Adipocyte (in vitro differentiated cells): ENCODE measurements at regions not wholly inside any gene's neighbourhood (a gene's known extent, or its start where the extent isn't known, plus 50 kb on each side); places are given as distances from the start of the nearest gene placed in this dataset.
"Not testable (repeated sequence)": the region's sequence is repeated elsewhere in the genome, so short reads cannot be mapped to it uniquely, and the experiment has no call there.

Experiments used
- DNase-seq: peaks from one replicate; pipeline ENCODE4 v3.0.0-alpha.2; 2015; ENCODE audit warnings: low read depth
- H3K27me3 ChIP-seq: replicated peaks from 2 replicates; pipeline ENCODE4 v1.7.0; 2013; ENCODE audit warnings: mild to moderate bottlenecking, low read length, moderate library complexity; ENCODE audit not compliant: control insufficient read depth, insufficient read depth
- H3K36me3 ChIP-seq: 2 replicates; pipeline ENCODE4 v1.7.0; 2013; ENCODE audit warnings: low read length, mild to moderate bottlenecking, moderate library complexity; ENCODE audit not compliant: control insufficient read depth, insufficient read depth, severe bottlenecking
- H3K4me1 ChIP-seq: 2 replicates; pipeline ENCODE4 v1.7.0; 2013; ENCODE audit warnings: mild to moderate bottlenecking, low read length, moderate library complexity; ENCODE audit not compliant: control insufficient read depth, insufficient read depth
- H3K4me3 ChIP-seq: 2 replicates; pipeline ENCODE4 v1.7.0; 2013; ENCODE audit warnings: mild to moderate bottlenecking, low read length, moderate library complexity
- H3K9ac ChIP-seq: 2 replicates; pipeline ENCODE4 v1.7.0; 2013; ENCODE audit warnings: mild to moderate bottlenecking, low read length, moderate library complexity
- H3K9me3 ChIP-seq: 2 replicates; pipeline ENCODE4 v1.7.0; 2013; ENCODE audit warnings: mild to moderate bottlenecking, low read length, moderate library complexity; ENCODE audit not compliant: control insufficient read depth

GRCh38 chr1:10947181-10947580 lies 65.3 kb upstream of the TARDBP start:
- Histone ChIP-seq H3K4me1 (peaks cover 14% of the 10 kb centered on the region), H3K9me3 (no peaks in the 10 kb centered on the region), H3K4me3 (no peak overlapping the region), H3K36me3 (no peaks in the 10 kb centered on the region), H3K9ac (no peak overlapping the region), H3K27me3 (peaks cover 62% of the 10 kb centered on the region)
- no peak for DNase-seq

DNA sequence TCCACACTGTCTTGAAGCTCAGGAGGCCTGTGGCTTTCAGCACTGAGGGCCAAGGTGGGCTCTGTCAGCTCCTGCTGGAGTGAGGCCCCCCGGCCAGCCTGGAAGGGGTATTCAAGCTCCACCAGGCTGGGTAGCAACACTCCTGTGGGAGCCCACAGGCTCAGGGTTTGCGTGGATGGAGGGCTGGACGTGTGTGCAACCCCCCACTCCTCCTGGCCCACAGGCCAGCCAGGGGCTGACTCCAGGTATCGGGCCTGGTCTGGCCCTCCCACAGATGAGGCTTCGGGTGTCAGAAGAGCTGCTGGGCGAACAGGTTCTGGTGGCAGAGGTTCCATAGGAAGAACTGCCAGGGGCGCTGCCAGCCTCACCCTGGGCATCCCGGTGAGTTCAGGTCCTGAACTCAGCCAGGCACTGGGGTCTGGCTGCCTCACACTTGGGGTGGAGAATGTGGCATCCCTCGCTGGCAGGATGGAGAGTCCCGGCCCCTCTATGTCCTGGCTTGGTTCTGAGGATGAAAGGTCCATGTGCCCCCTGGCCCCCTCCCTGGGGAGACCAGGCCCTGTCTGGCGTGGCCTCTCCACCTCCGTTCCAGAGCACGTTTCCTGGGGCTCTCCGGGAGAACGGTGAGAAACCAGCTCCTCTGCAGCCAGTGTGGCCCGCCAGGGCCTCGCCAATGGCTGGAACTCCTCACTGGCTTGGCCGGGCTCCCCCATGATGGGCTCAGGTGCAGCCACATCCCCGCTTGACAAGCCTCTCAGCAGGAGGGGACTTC lies 64.6 kb upstream of the TARDBP start:
- H3K9me3 ChIP-seq: peaks cover under 1% of the 10 kb centered on the region
- H3K27me3 ChIP-seq: peaks cover 68% of the 10 kb centered on the region
- H3K9ac ChIP-seq: no peak overlapping the region
- H3K36me3 ChIP-seq: no peaks in the 10 kb centered on the region
- peaks cover 8% of the 10 kb centered on the region for H3K4me1 ChIP-seq
- DNase-seq: no peak
- H3K4me3 ChIP-seq: no peak overlapping the region

DNA sequence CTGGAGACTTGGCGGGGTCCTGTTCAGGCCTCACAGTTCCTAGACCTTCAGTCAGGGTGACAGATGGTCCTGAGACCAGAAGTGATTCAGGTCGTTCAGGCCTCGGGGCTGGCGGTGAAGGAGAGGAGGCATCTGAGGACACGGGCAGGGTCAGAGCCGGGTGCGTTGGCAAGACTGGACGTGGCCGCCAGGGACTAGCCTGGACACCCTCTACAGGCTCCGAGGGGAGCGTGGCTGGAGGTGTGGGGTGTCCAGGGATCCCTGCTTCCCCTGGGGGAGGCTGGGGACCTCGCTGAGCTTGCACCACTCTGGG lies 64.0 kb upstream of the TARDBP start:
- no peak for DNase-seq
- Histone ChIP-seq H3K36me3 (no peaks in the 10 kb centered on the region), H3K4me3 (no peak overlapping the region), H3K9me3 (peaks cover 6% of the 10 kb centered on the region), H3K4me1 (peaks cover 8% of the 10 kb centered on the region), H3K9ac (no peak overlapping the region), H3K27me3 (peaks cover 69% of the 10 kb centered on the region)

DNA sequence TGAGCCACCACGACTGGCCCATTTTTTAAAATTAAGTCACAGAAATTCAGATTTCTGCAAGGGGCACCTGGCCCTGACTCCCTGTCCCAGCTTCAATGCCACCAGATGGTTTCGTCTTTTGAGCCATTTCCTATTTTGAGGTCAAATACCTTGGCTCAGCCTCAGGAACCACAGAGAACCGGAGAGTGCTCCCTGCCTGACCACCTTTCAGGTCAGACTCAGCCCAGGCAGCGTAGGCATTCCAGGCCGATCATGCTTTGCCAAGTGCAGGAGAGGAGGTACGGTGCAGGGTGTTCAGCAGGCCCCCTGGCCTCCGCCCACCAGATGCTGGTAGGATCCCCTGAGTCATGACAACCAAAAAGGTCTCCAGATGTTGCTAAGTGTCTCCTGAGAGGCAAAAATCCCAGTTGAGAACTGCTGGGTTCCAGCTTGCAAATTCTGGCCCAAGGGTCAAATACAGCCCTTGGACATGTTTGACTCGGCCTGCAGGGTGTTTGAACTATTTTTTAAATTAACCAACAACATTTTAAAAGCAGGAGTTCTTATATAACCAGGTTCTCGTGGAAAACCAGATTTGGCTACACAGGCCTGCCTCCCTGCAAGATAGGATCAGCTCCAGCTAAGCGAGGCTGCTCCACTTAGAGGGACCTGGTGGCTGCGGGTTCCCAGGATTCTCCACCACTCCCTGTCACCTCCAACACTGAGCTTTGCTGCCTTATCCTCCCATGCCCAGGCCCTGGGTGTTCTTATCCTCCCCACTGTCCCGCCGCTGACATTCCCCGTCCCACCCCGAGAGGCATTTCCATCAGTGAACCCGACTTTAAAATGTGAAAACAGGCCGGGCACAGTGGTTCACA lies 61.9 kb upstream of the TARDBP start:
- Histone ChIP-seq H3K4me3 (no peak overlapping the region), H3K4me1 (no peaks in the 10 kb centered on the region), H3K9ac (no peak overlapping the region), H3K27me3 (peaks cover 66% of the 10 kb centered on the region), H3K9me3 (peaks cover 12% of the 10 kb centered on the region), H3K36me3 (no peaks in the 10 kb centered on the region)
- no peak for DNase-seq

- Histone ChIP-seq H3K9me3 (peaks cover 12% of the 10 kb centered on the region), H3K27me3 (peaks cover 58% of the 10 kb centered on the region)
- H3K4me3 ChIP-seq, DNase-seq, H3K4me1 ChIP-seq, H3K9ac ChIP-seq, H3K36me3 ChIP-seq: not testable (repeated sequence)
These were observed 61.2 kb upstream of the TARDBP start for GRCh38 chr1:10951298-10951697.

DNA sequence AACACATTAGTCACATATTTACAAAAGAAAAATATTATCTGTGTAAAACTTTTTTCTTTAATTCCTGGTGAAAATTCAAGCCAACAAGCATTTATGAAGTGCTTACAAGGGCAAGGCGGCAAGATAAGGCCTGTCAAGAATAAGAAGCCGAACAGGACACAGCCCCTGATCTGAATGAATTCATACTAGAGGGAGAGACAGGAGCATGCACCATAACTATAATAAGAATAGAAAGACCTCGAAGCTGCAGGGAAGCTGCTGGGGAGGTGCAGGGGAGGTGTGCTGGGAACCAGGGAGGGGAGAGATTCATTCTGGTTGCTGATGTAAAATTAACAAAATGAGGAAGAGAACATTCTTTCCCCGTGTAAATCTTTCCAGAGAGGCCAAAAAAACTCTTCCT lies 60.5 kb upstream of the TARDBP start:
- H3K4me3 ChIP-seq: no peak overlapping the region
- H3K4me1 ChIP-seq: no peaks in the 10 kb centered on the region
- no peak overlapping the region for H3K9ac ChIP-seq
- no peak for DNase-seq
- H3K9me3 ChIP-seq: peaks cover 12% of the 10 kb centered on the region
- H3K27me3 ChIP-seq: peaks cover 55% of the 10 kb centered on the region
- H3K36me3 ChIP-seq: no peaks in the 10 kb centered on the region

DNA sequence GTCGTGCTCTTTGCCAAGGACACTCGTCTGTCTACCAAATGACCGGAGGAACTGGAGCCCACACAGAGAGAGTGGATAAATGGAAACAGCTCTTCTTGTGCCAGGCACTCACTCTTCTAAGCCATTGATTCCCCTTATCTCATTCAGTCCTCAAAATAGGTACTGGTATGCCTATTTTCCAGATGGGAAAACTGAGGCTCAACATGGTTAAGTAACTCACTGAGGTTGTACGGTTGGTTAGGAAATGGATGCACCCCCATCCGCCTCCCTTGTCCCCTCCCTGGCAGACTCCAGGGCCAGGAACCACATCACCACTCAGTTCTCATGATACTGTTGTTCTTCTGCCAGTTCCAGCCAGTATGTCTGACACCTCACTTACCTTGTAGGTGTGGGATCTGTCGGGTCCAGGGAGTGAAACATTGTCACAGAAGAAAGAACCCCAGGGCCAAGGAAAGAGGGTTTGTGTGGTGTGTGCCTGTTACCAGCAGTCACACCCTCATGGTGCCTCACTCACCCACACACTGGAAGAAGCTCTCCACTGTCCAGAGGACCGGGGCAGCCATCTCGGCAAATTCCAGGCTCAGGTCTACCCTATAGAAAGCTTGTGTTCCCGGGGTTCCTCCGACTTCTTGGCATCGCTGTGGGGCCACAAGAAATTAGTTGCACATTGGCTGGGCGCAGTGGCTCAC lies 58.8 kb upstream of the TARDBP start:
- Histone ChIP-seq H3K9me3 (peaks cover 12% of the 10 kb centered on the region), H3K4me1 (no peaks in the 10 kb centered on the region), H3K27me3 (peaks cover 48% of the 10 kb centered on the region), H3K9ac (no peak overlapping the region), H3K4me3 (no peak overlapping the region), H3K36me3 (no peaks in the 10 kb centered on the region)
- DNase-seq: no peak

DNA sequence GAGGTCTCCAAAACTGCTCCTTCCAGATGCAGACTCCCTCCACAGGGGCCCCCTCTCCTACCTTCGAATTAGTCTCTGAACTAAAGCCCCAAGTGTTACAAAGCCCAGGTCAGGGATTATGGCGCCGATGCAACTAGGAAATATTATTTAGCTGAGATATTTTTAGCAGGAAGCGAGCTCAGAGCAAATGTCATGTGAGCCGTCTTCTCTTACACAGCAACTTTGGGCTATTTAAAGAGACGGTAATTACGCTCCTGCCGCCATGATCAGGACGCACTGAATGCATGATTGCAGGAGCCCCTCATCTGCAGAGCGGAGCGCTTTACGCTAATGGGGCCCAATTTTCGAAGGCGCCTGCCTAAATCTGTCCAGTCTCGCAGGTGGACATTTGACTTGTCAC lies 55.3 kb upstream of the TARDBP start:
- H3K9me3 ChIP-seq: peaks cover 12% of the 10 kb centered on the region
- H3K4me3 ChIP-seq: no peak overlapping the region
- H3K27me3 ChIP-seq: peaks cover 43% of the 10 kb centered on the region
- H3K4me1 ChIP-seq: no peaks in the 10 kb centered on the region
- no peak overlapping the region for H3K9ac ChIP-seq
- no peak for DNase-seq
- no peaks in the 10 kb centered on the region for H3K36me3 ChIP-seq

GRCh38 chr1:10958614-10959013 lies 53.8 kb upstream of the TARDBP start:
- no peaks in the 10 kb centered on the region for H3K4me1 ChIP-seq
- no peak for DNase-seq
- H3K27me3 ChIP-seq: peaks cover 32% of the 10 kb centered on the region

GRCh38 chr1:10960411-10961299 lies 51.8 kb upstream of the TARDBP start:
- no peaks in the 10 kb centered on the region for H3K4me1 ChIP-seq
- peaks cover 36% of the 10 kb centered on the region for H3K27me3 ChIP-seq
- H3K9ac ChIP-seq: no peak overlapping the region
- H3K9me3 ChIP-seq: no peaks in the 10 kb centered on the region
- H3K4me3 ChIP-seq: no peak overlapping the region
- H3K36me3 ChIP-seq: no peaks in the 10 kb centered on the region
- peak; percentile 90 for DNase-seq

More at GRCh38 chr1:10958614-10959013, 53.8 kb upstream of the TARDBP start:
- H3K9ac ChIP-seq: no peak overlapping the region
- H3K9me3 ChIP-seq: peaks cover 4% of the 10 kb centered on the region
- no peaks in the 10 kb centered on the region for H3K36me3 ChIP-seq
- no peak overlapping the region for H3K4me3 ChIP-seq
